H9 (cell line): ENCODE measurements at regions not wholly inside any gene's neighbourhood (a gene's known extent, or its start where the extent isn't known, plus 50 kb on each side); places are given as distances from the start of the nearest gene placed in this dataset.
A peak's percentile ranks its signal among the peaks of the same experiment; 100 is the strongest.

Experiments used
- DNase-seq: peaks from one replicate; pipeline ENCODE4 v3.0.0-alpha.2; 2017
- H2AFZ ChIP-seq: one replicate; pipeline ENCODE4 v1.6.1; 2013; ENCODE audit warnings: mild to moderate bottlenecking, low read length, control low read depth, moderate library complexity
- H2AK5ac ChIP-seq: 2 replicates; pipeline ENCODE4 v1.6.1; 2013; ENCODE audit warnings: low read length, control low read depth, mixed read lengths; ENCODE audit not compliant: insufficient read length
- H2BK120ac ChIP-seq: one replicate; pipeline ENCODE4 v1.6.1; 2013; ENCODE audit warnings: low read depth, mild to moderate bottlenecking, low read length, control low read depth, inconsistent platforms; ENCODE audit not compliant: poor library complexity, severe bottlenecking
- H2BK12ac ChIP-seq: 2 replicates; pipeline ENCODE4 v1.6.1; 2013; ENCODE audit warnings: low read length, control low read depth, mixed read lengths, low read depth; ENCODE audit not compliant: insufficient read length
- H2BK15ac ChIP-seq: 2 replicates; pipeline ENCODE4 v1.6.1; 2013; ENCODE audit warnings: low read depth, low read length, control low read depth
- H2BK20ac ChIP-seq: one replicate; pipeline ENCODE4 v1.6.1; 2013; ENCODE audit warnings: low read depth, mild to moderate bottlenecking, low read length, control low read depth, inconsistent platforms; ENCODE audit not compliant: poor library complexity, severe bottlenecking
- H2BK5ac ChIP-seq: 2 replicates; pipeline ENCODE4 v1.6.1; 2013; ENCODE audit warnings: low read length, control low read depth, mixed read lengths; ENCODE audit not compliant: insufficient read length
- H3K14ac ChIP-seq: 2 replicates; pipeline ENCODE4 v1.6.1; 2013; ENCODE audit warnings: low read length, control low read depth; ENCODE audit not compliant: insufficient read depth
- H3K18ac ChIP-seq: 2 replicates; pipeline ENCODE4 v1.6.1; 2013; ENCODE audit warnings: low read depth, mild to moderate bottlenecking, mixed read lengths, low read length, control low read depth; ENCODE audit not compliant: insufficient read length
- H3K23ac ChIP-seq: 2 replicates; pipeline ENCODE4 v1.6.1; 2013; ENCODE audit warnings: low read length, control low read depth, mixed read lengths, low read depth; ENCODE audit not compliant: insufficient read length
- H3K23me2 ChIP-seq: 2 replicates; pipeline ENCODE4 v1.6.1; 2013; ENCODE audit warnings: low read depth, mild to moderate bottlenecking, mixed read lengths, low read length, control low read depth; ENCODE audit not compliant: insufficient read length, poor library complexity, severe bottlenecking
- H3K27ac ChIP-seq: 2 replicates; pipeline ENCODE4 v1.5.1; 2013; ENCODE audit warnings: low read length, control low read depth, mixed read lengths, low read depth; ENCODE audit not compliant: insufficient read length
- H3K27me3 ChIP-seq: 2 replicates; pipeline ENCODE4 v1.6.1; 2013; ENCODE audit warnings: low read length, control low read depth, inconsistent platforms; ENCODE audit not compliant: insufficient read depth
- H3K4ac ChIP-seq: 2 replicates; pipeline ENCODE4 v1.6.1; 2013; ENCODE audit warnings: low read depth, mild to moderate bottlenecking, control low read depth, inconsistent platforms, low read length, moderate library complexity
- H3K4me1 ChIP-seq: 2 replicates; pipeline ENCODE4 v1.6.1; 2013; ENCODE audit warnings: low read length, control low read depth, inconsistent platforms; ENCODE audit not compliant: insufficient read depth
- H3K4me2 ChIP-seq: 2 replicates; pipeline ENCODE4 v1.6.1; 2013; ENCODE audit warnings: low read length, control low read depth, mixed read lengths; ENCODE audit not compliant: insufficient read length, insufficient read depth
- H3K56ac ChIP-seq: 2 replicates; pipeline ENCODE4 v1.6.1; 2013; ENCODE audit warnings: low read depth, mild to moderate bottlenecking, mixed read lengths, low read length, control low read depth; ENCODE audit not compliant: insufficient read length
- H3K79me1 ChIP-seq: 2 replicates; pipeline ENCODE4 v1.6.1; 2013; ENCODE audit warnings: low read depth, mild to moderate bottlenecking, moderate library complexity, low read length, control low read depth, inconsistent platforms; ENCODE audit not compliant: insufficient read depth, poor library complexity, severe bottlenecking
- H3K79me2 ChIP-seq: 2 replicates; pipeline ENCODE4 v1.6.1; 2013; ENCODE audit warnings: low read length, control low read depth, inconsistent platforms; ENCODE audit not compliant: insufficient read depth
- H3K9ac ChIP-seq: 2 replicates; pipeline ENCODE4 v1.6.1; 2013; ENCODE audit warnings: low read length, control low read depth, mixed read lengths; ENCODE audit not compliant: insufficient read length; ENCODE audit errors: extremely low read depth
- H3K9me3 ChIP-seq: one replicate; pipeline ENCODE4 v1.6.1; 2013; ENCODE audit warnings: low read depth, low read length, inconsistent platforms; ENCODE audit not compliant: control insufficient read depth
- H3T11ph ChIP-seq: one replicate; pipeline ENCODE4 v1.6.1; 2013; ENCODE audit warnings: mild to moderate bottlenecking, low read length, control low read depth, inconsistent platforms
- H4K20me1 ChIP-seq: one replicate; pipeline ENCODE4 v1.6.1; 2013; ENCODE audit not compliant: control insufficient read depth, insufficient read length, insufficient read depth
- H4K5ac ChIP-seq: 2 replicates; pipeline ENCODE4 v1.6.1; 2013; ENCODE audit warnings: low read depth, mild to moderate bottlenecking, mixed read lengths, low read length, control low read depth; ENCODE audit not compliant: insufficient read length
- H4K8ac ChIP-seq: replicated peaks from 2 replicates; pipeline ENCODE4 v1.6.1; 2013; ENCODE audit warnings: low read length, control low read depth, mixed read lengths, low read depth; ENCODE audit not compliant: insufficient read length
- H4K91ac ChIP-seq: 2 replicates; pipeline ENCODE4 v1.6.1; 2013; ENCODE audit warnings: low read depth, mild to moderate bottlenecking, moderate library complexity, mixed read lengths, low read length, control low read depth; ENCODE audit not compliant: insufficient read length
- H3K27ac Mint-ChIP-seq, 3 experiments: 2 replicates in 2 of 3; 3 replicates in 1 of 3; pipeline ENCODE4 v1.8.0; 2020 to 2021; ENCODE audit warnings: mixed read lengths in 3 of 3, mild to moderate bottlenecking in 1 of 3, moderate library complexity in 1 of 3
- H3K27me3 Mint-ChIP-seq: 2 replicates; pipeline ENCODE4 v1.8.0; 2021; ENCODE audit warnings: low read depth, mild to moderate bottlenecking, moderate library complexity, mixed read lengths
- H3K36me3 Mint-ChIP-seq, 3 experiments: 2 replicates in 2 of 3; 3 replicates in 1 of 3; pipeline ENCODE4 v1.8.0; 2020 to 2021; ENCODE audit warnings: low read depth in 3 of 3, mixed read lengths in 3 of 3; ENCODE audit not compliant: insufficient read depth in 1 of 3
- H3K4me1 Mint-ChIP-seq, 2 experiments: 2 replicates each; pipeline ENCODE4 v1.8.0; 2020; ENCODE audit warnings: mixed read lengths in 2 of 2
- H3K4me3 Mint-ChIP-seq, 2 experiments: 2 replicates in 1 of 2; 3 replicates in 1 of 2; pipeline ENCODE4 v1.8.0; 2020 to 2021; ENCODE audit warnings: mild to moderate bottlenecking in 2 of 2, mixed read lengths in 2 of 2, moderate library complexity in 1 of 2
- H3K9me3 Mint-ChIP-seq, 2 experiments: 2 replicates in 1 of 2; 3 replicates in 1 of 2; pipeline ENCODE4 v1.8.0; 2020; ENCODE audit warnings: mild to moderate bottlenecking in 2 of 2, mixed read lengths in 2 of 2, moderate library complexity in 1 of 2
- CTCF ChIP-seq: fragments of 200-600 bp; sonication (generic); conservative IDR thresholded peaks from 3 replicates; pipeline ENCODE4 v1.8.0; 2021; ENCODE audit warnings: antibody characterized with exemption, mild to moderate bottlenecking
- whole genome bisulfite sequencing: extraction: QIAGEN DNeasy Blood & Tissue Kit; methylation state at CpG from one replicate; pipeline ENCODE4 v1.1.7; 2013; ENCODE audit warnings: missing lambda C conversion rate, low lambda C conversion rate, mixed read lengths; ENCODE audit not compliant: insufficient read length; ENCODE audit errors: extremely low coverage; 5-methylcytosine and 5-hydroxymethylcytosine counted together

- H3K4me1 Mint-ChIP-seq: peaks cover 24 to 31% of the 10 kb centered on the region in 2 experiments
Measured at GRCh38 chr5:73994963-73995362, 369.0 kb downstream of the ARHGEF28 start.

More at GRCh38 chr5:73994963-73995362, 369.0 kb downstream of the ARHGEF28 start:
- H3K23me2 ChIP-seq: no peaks in the 10 kb centered on the region
- no peak overlapping the region for H3K4me3 Mint-ChIP-seq
- no peak overlapping the region for H2BK5ac ChIP-seq
- no peak for DNase-seq
- no peak overlapping the region for H3K23ac ChIP-seq
- no peak overlapping the region for H2BK120ac ChIP-seq
- H2AFZ ChIP-seq: no peak overlapping the region
- no peak overlapping the region for H2AK5ac ChIP-seq
- no peak overlapping the region for H4K8ac ChIP-seq
- H3K27me3 Mint-ChIP-seq: no peaks in the 10 kb centered on the region; the same call in 1 of the 2 replicates
- H3K79me2 ChIP-seq: no peaks in the 10 kb centered on the region
- no peak overlapping the region for H4K91ac ChIP-seq
- no peak overlapping the region for H3K27ac Mint-ChIP-seq
- H3K4ac ChIP-seq: no peak overlapping the region
- H3K56ac ChIP-seq: no peak overlapping the region
- H3K9me3 Mint-ChIP-seq: no peaks in the 10 kb centered on the region; a peak in 1 of 5 replicates
- no peak overlapping the region for H3K14ac ChIP-seq
- no peak overlapping the region for H3K18ac ChIP-seq
- H3K79me1 ChIP-seq: no peaks in the 10 kb centered on the region
- no peak overlapping the region for H4K5ac ChIP-seq
- no peaks in the 10 kb centered on the region for H4K20me1 ChIP-seq
- H2BK20ac ChIP-seq: no peak overlapping the region
- peaks cover 0 to 3% (median 0%) of the 10 kb centered on the region in 3 experiments; a peak in 2 of 7 replicates for H3K36me3 Mint-ChIP-seq
- no peak overlapping the region for H3K4me2 ChIP-seq
- no peak overlapping the region for H2BK12ac ChIP-seq
- no peak overlapping the region for H2BK15ac ChIP-seq
- H3K9ac ChIP-seq: no peak overlapping the region
- no CpG with 5 or more reads among the region's 2 CpGs for WGBS
- H3K27ac ChIP-seq: no peak overlapping the region
- no peaks in the 10 kb centered on the region for H3K9me3 ChIP-seq
- no peaks in the 10 kb centered on the region for H3K4me1 ChIP-seq
- TF ChIP-seq CTCF: peak; percentile 30; the same call in 2 of the 3 replicates
- H3T11ph ChIP-seq: no peak overlapping the region
- H3K27me3 ChIP-seq: no peaks in the 10 kb centered on the region
